HG03039 (cell line): ENCODE measurements at regions not wholly inside any gene's neighbourhood (a gene's known extent, or its start where the extent isn't known, plus 50 kb on each side); places are given as distances from the start of the nearest gene placed in this dataset.

Experiments used
- ATAC-seq: cut with Tn5 transposase; IDR thresholded peaks from one replicate; pipeline ENCODE4 v1.9.1; 2021; ENCODE audit warnings: mild to moderate bottlenecking, moderate library complexity; ENCODE audit not compliant: unreplicated experiment

DNA sequence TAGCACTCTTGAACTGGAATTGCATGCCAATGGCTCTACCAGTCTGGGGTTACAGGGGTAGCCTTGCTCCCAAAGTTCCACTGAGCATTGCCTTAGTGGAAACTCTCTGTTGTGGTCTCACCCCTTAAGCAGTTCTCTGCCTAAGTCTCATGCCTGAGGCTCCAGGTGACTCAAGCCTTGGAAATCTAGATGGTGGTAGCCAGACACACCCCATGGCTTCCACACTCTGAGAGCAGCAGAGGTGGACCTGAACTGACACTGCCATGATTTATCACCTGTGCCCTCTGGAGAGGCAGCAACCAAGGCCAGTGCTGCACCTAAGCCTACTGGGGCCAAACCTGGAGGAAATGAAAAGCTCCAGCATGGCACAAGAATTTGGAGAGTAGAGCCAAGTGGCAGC lies 285.7 kb upstream of the PKN2 start:
- no peak for ATAC-seq

- ATAC-seq = peak; percentile 76
Observed at GRCh38 chr1:88399690-88400089, 284.4 kb upstream of the PKN2 start.

GRCh38 chr1:88401313-88401712 lies 282.8 kb upstream of the PKN2 start:
- ATAC-seq = peak; percentile 77

GRCh38 chr1:88404582-88404981 lies 279.5 kb upstream of the PKN2 start:
- no peak for ATAC-seq

GRCh38 chr1:88407248-88407647 lies 276.8 kb upstream of the PKN2 start:
- no peak for ATAC-seq

DNA sequence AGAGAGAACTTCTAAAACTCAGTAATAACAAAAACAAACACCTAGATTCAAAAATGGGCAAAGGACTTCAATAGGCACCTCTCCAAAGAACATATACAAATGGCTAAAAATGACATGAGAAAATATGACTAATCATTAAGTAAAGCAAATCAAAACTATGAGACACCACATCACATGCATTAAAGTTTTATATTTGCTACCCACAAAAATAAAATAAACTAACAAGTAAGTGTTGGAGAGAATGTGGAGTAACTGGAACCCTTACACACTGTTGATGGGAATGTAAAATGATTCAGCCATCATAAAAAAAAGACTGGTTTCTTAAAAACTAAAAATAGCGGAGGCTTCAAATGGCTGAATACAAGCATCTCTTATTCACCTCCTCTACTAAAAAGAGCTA lies 262.1 kb upstream of the PKN2 start:
- no peak for ATAC-seq

GRCh38 chr1:88433556-88433955 lies 250.5 kb upstream of the PKN2 start:
- ATAC-seq = no peak

GRCh38 chr1:88434836-88435235 lies 249.2 kb upstream of the PKN2 start:
- ATAC-seq = no peak

- no peak for ATAC-seq
Observed at GRCh38 chr1:88441022-88441421, 243.1 kb upstream of the PKN2 start.

DNA sequence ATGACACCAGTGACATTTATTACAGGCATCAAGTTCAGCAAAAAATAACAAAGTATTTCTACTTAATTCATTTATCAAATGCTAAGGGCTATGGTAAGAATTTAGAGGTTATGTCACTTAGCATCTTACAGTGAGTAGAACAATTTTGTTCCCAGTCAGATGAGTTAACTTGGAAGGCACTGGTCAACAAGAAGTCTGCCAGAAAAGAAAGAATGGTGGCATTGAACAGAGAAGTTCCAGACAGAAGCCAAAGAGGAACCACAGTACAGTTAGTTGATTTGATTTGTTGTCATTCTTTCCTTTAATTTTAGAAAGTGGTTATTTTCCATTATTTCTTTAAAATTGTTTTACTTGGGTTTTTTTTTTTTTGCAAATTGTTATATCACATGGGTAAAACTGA lies 232.2 kb upstream of the PKN2 start:
- no peak for ATAC-seq

DNA sequence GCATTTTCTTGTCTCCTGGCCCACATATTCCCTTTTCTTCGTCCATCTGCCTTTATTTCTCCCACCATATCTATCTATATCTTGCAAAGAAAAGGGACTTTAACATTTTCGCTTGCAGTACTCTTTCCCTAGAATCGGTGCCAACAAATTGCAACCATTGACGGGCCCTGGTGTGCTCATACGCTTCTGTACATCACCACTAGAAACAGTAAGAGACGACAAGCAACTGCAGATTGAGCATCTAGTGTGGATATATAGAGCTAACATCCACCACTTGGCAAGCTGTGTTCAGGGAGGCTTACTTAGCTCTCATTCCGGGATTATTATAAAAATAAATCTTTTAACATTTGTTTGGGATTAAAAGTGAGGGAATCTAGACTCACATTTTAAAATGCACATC lies 230.8 kb upstream of the PKN2 start:
- no peak for ATAC-seq

GRCh38 chr1:88454781-88455180 lies 229.3 kb upstream of the PKN2 start:
- no peak for ATAC-seq

DNA sequence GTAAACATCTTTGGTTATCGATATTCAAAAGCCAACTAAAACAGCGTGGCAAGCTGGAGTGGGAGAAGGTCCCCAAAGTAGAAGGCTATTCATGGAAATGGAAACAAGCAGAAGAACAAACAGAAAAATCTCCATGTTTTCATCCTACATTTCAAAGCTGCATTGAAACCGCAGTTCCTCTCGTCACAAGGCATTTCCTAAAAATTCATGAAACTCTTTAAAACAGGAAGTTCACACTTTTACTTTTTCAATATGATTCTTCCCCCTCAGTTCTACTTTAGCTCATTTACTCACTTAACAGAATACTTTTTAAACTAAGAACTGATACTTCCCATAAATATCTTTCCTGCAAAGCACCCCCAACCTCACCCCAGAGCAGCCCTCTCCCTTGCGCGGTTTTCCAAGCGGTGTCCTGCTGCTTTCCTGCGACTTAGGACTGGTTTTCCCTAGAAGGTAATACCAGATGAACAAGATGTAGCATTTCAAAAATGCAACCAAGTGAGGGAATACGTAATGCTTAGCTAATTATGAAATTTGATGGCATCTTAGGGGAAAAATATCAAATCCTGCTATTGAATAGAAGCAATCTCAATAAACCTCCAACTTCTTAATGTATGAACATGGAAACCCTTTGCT lies 228.3 kb upstream of the PKN2 start:
- no peak for ATAC-seq

DNA sequence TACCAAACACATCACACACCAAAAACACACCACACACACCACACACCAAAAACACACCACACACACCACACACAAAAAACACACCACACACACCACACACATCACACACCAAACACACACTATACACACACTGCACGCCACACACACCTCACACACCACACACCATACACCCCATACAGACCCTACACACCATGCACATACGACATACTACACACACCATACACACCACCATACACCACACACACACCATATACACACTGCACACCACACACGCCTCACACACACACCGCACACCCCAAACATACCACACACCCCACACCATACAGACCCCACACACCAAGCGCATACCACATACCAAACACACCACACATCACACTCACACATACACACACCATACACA lies 226.9 kb upstream of the PKN2 start:
- ATAC-seq = no peak

- no peak for ATAC-seq
Observed at GRCh38 chr1:88461007-88461406, 223.1 kb upstream of the PKN2 start.

GRCh38 chr1:88462096-88462487 lies 222.0 kb upstream of the PKN2 start:
- ATAC-seq = no peak

- no peak for ATAC-seq
Observed at GRCh38 chr1:88462488-88463261, 221.4 kb upstream of the PKN2 start.

DNA sequence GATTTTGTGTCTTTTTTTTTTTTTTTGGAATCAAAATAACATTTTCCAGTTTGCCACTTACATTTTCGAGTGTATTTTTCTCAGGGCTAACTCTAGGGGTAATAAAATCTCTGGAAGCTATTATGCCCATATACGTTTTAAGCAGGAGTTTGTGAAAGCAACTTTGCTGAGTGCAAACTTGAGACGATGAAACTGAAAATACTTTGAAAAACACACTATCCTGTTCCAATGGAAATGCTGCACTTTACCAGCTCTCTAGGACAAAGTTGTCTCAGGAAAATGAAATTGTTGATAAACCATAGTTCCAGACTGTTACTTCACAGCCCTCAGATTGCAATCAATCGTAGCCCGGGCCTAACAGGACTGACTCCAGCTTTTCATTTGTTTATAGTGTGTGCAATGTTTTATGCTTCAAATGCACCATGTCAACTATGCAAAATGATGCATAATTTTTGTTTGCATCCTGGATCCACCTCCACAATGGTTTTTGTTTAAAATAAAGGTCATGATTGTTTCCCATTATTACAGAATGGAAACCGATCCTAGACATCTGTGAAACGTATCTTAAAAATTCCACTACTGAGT lies 220.6 kb upstream of the PKN2 start:
- no peak for ATAC-seq

- no peak for ATAC-seq
Observed at GRCh38 chr1:88466011-88466410, 218.1 kb upstream of the PKN2 start.

GRCh38 chr1:88466899-88467580 lies 217.0 kb upstream of the PKN2 start:
- ATAC-seq = no peak

DNA sequence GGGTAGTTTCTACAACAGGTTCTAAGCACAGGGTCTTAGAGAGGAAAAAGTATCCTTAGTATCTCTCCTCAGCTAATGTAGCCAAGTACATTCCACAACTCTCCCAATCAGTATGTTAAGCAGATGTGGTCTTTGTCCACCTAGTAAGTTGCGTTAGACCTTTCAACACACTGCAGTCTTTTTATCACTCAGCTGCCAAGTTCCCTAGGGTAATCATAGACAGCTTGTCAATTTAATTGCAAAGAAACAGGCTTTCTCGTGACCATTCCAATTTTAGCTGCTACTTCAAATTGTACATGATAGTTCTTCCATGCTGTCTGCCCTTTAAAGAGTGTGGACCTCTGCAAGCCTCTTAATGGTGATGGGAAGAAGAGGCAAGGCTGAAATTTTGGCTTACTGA lies 211.8 kb upstream of the PKN2 start:
- no peak for ATAC-seq

DNA sequence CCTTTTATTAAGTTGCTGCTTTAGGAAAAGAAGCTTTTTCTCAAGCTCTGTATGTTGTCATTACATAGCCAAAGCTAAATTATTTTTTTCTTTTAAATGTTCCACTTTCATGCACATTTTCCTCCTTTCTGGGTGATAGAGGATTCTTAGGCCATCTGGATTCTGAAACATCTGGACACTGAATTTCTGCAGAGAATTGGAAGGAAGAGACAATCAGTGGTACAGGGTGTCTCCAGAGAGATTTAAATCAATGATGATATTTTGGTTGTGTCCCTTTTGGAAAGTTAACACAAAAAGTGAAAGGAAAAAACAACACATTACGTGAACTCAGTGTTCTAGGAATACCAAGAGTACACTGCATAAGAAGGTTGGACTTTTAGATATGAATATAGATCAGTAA lies 211.4 kb upstream of the PKN2 start:
- ATAC-seq = no peak
